ENCODE measurements at regions not wholly inside any gene's neighbourhood (a gene's known extent, or its start where the extent isn't known, plus 50 kb on each side); places are given as distances from the start of the nearest gene placed in this dataset.
"Not testable (repeated sequence)": the region's sequence is repeated elsewhere in the genome, so short reads cannot be mapped to it uniquely, and the experiment has no call there.

- Mint-ChIP-seq H3K4me1 (ENCODE audit: low read depth) (no peaks in the 10 kb centered on the region), H3K27ac (no peak overlapping the region), H3K4me3 (no peak overlapping the region), H3K27me3 (ENCODE audit: low read depth) (no peaks in the 10 kb centered on the region), H3K36me3 (ENCODE audit: low read depth) (no peaks in the 10 kb centered on the region), H3K9me3 (peaks cover 6% of the 10 kb centered on the region)
Measured at GRCh38 chr5:25418978-25419377, 774.2 kb upstream of the CDH10 start.

GRCh38 chr5:25418319-25418859 is 773.6 kb upstream of the CDH10 start:
- Mint-ChIP-seq H3K4me3 (no peak overlapping the region), H3K36me3 (ENCODE audit: low read depth) (no peaks in the 10 kb centered on the region), H3K27ac (no peak overlapping the region), H3K4me1 (ENCODE audit: low read depth) (no peaks in the 10 kb centered on the region), H3K9me3 (peaks cover 6% of the 10 kb centered on the region), H3K27me3 (ENCODE audit: low read depth) (no peaks in the 10 kb centered on the region)

- H3K27ac Mint-ChIP-seq, result no peak overlapping the region
- no peaks in the 10 kb centered on the region for H3K36me3 Mint-ChIP-seq (ENCODE audit: low read depth)
- H3K27me3 Mint-ChIP-seq (ENCODE audit: low read depth), result no peaks in the 10 kb centered on the region
- H3K9me3 Mint-ChIP-seq, result peaks cover 10% of the 10 kb centered on the region
- no peak overlapping the region for H3K4me3 Mint-ChIP-seq
- no peaks in the 10 kb centered on the region for H3K4me1 Mint-ChIP-seq (ENCODE audit: low read depth)
Measured at GRCh38 chr5:25416960-25417359, 772.2 kb upstream of the CDH10 start.

- H3K4me1 Mint-ChIP-seq (ENCODE audit: low read depth), result no peaks in the 10 kb centered on the region
- H3K36me3 Mint-ChIP-seq (ENCODE audit: low read depth), result no peaks in the 10 kb centered on the region
- peaks cover 16% of the 10 kb centered on the region for H3K9me3 Mint-ChIP-seq
- no peak overlapping the region for H3K4me3 Mint-ChIP-seq
- H3K27ac Mint-ChIP-seq, result no peak overlapping the region
- H3K27me3 Mint-ChIP-seq (ENCODE audit: low read depth), result no peaks in the 10 kb centered on the region
Measured at GRCh38 chr5:25415970-25416369, 771.2 kb upstream of the CDH10 start.

- Mint-ChIP-seq H3K4me1 (ENCODE audit: low read depth) (no peaks in the 10 kb centered on the region), H3K36me3 (ENCODE audit: low read depth) (no peaks in the 10 kb centered on the region), H3K9me3 (peaks cover 17% of the 10 kb centered on the region), H3K27ac (no peak overlapping the region), H3K27me3 (ENCODE audit: low read depth) (no peaks in the 10 kb centered on the region), H3K4me3 (no peak overlapping the region)
Measured at GRCh38 chr5:25414742-25415141, 770.0 kb upstream of the CDH10 start.

GRCh38 chr5:25412116-25412661 is 767.4 kb upstream of the CDH10 start:
- Mint-ChIP-seq H3K4me3 (no peak overlapping the region), H3K9me3 (peaks cover 17% of the 10 kb centered on the region), H3K4me1 (ENCODE audit: low read depth) (no peaks in the 10 kb centered on the region), H3K27ac (no peak overlapping the region), H3K36me3 (ENCODE audit: low read depth) (no peaks in the 10 kb centered on the region), H3K27me3 (ENCODE audit: low read depth) (no peaks in the 10 kb centered on the region)

- H3K4me3 Mint-ChIP-seq; H3K36me3 Mint-ChIP-seq (ENCODE audit: low read depth); H3K27me3 Mint-ChIP-seq (ENCODE audit: low read depth); H3K27ac Mint-ChIP-seq; H3K4me1 Mint-ChIP-seq (ENCODE audit: low read depth): not testable (repeated sequence)
- peaks cover 18% of the 10 kb centered on the region for H3K9me3 Mint-ChIP-seq
Measured at GRCh38 chr5:25407365-25407764, 762.6 kb upstream of the CDH10 start.

- Mint-ChIP-seq H3K4me3 (no peak overlapping the region), H3K27ac (no peak overlapping the region), H3K9me3 (peaks cover 17% of the 10 kb centered on the region), H3K4me1 (ENCODE audit: low read depth) (no peaks in the 10 kb centered on the region), H3K27me3 (ENCODE audit: low read depth) (no peaks in the 10 kb centered on the region), H3K36me3 (ENCODE audit: low read depth) (no peaks in the 10 kb centered on the region)
Measured at GRCh38 chr5:25405850-25406249, 761.1 kb upstream of the CDH10 start.

GRCh38 chr5:25399878-25400480 is 755.2 kb upstream of the CDH10 start:
- Mint-ChIP-seq H3K4me1 (ENCODE audit: low read depth) (no peaks in the 10 kb centered on the region), H3K4me3 (no peak overlapping the region), H3K27ac (no peak overlapping the region), H3K36me3 (ENCODE audit: low read depth) (no peaks in the 10 kb centered on the region), H3K9me3 (peaks cover 24% of the 10 kb centered on the region), H3K27me3 (ENCODE audit: low read depth) (no peaks in the 10 kb centered on the region)

GRCh38 chr5:25393957-25394356 is 749.2 kb upstream of the CDH10 start:
- H3K4me3 Mint-ChIP-seq, result no peak overlapping the region
- H3K4me1 Mint-ChIP-seq (ENCODE audit: low read depth), result no peaks in the 10 kb centered on the region
- no peaks in the 10 kb centered on the region for H3K36me3 Mint-ChIP-seq (ENCODE audit: low read depth)
- H3K27ac Mint-ChIP-seq, result no peak overlapping the region
- H3K9me3 Mint-ChIP-seq, result peaks cover 32% of the 10 kb centered on the region
- H3K27me3 Mint-ChIP-seq (ENCODE audit: low read depth), result no peaks in the 10 kb centered on the region

- Mint-ChIP-seq H3K4me1 (ENCODE audit: low read depth) (no peaks in the 10 kb centered on the region), H3K9me3 (peaks cover 32% of the 10 kb centered on the region), H3K27me3 (ENCODE audit: low read depth) (no peaks in the 10 kb centered on the region), H3K27ac (no peak overlapping the region), H3K36me3 (ENCODE audit: low read depth) (no peaks in the 10 kb centered on the region), H3K4me3 (no peak overlapping the region)
Measured at GRCh38 chr5:25393256-25393655, 748.5 kb upstream of the CDH10 start.

GRCh38 chr5:25387953-25388352 is 743.2 kb upstream of the CDH10 start:
- peaks cover 24% of the 10 kb centered on the region for H3K9me3 Mint-ChIP-seq

GRCh38 chr5:25362799-25363198 is 718.0 kb upstream of the CDH10 start:
- no peaks in the 10 kb centered on the region for H3K27me3 Mint-ChIP-seq (ENCODE audit: low read depth)
- no peaks in the 10 kb centered on the region for H3K36me3 Mint-ChIP-seq (ENCODE audit: low read depth)

More at GRCh38 chr5:25387953-25388352, 743.2 kb upstream of the CDH10 start:
- Mint-ChIP-seq H3K27me3 (ENCODE audit: low read depth) (no peaks in the 10 kb centered on the region), H3K36me3 (ENCODE audit: low read depth) (no peaks in the 10 kb centered on the region), H3K4me1 (ENCODE audit: low read depth) (no peaks in the 10 kb centered on the region), H3K27ac (no peak overlapping the region), H3K4me3 (no peak overlapping the region)

GRCh38 chr5:25358919-25359318 is 714.1 kb upstream of the CDH10 start:
- Mint-ChIP-seq H3K9me3 (peaks cover 43% of the 10 kb centered on the region), H3K36me3 (ENCODE audit: low read depth) (no peaks in the 10 kb centered on the region), H3K27ac (no peak overlapping the region), H3K27me3 (ENCODE audit: low read depth) (no peaks in the 10 kb centered on the region), H3K4me1 (ENCODE audit: low read depth) (no peaks in the 10 kb centered on the region), H3K4me3 (no peak overlapping the region)

More at GRCh38 chr5:25362799-25363198, 718.0 kb upstream of the CDH10 start:
- Mint-ChIP-seq H3K9me3 (peaks cover 57% of the 10 kb centered on the region), H3K4me1 (ENCODE audit: low read depth) (no peaks in the 10 kb centered on the region), H3K27ac (no peak overlapping the region), H3K4me3 (no peak overlapping the region)

GRCh38 chr5:25357605-25358004 is 712.8 kb upstream of the CDH10 start:
- Mint-ChIP-seq H3K4me1 (ENCODE audit: low read depth) (no peaks in the 10 kb centered on the region), H3K9me3 (peaks cover 40% of the 10 kb centered on the region)

More at GRCh38 chr5:25357605-25358004, 712.8 kb upstream of the CDH10 start:
- H3K4me3 Mint-ChIP-seq, result no peak overlapping the region
- H3K36me3 Mint-ChIP-seq (ENCODE audit: low read depth), result no peaks in the 10 kb centered on the region
- no peak overlapping the region for H3K27ac Mint-ChIP-seq
- no peaks in the 10 kb centered on the region for H3K27me3 Mint-ChIP-seq (ENCODE audit: low read depth)

Measured in T-helper 1 cell treated with Interleukin-12 subunit alpha and Interleukin-12 subunit beta and Interleukin-4 antibody, amounts not matched to agents 30 μg/mL and 1 μg/mL, for 36 hours (primary cell).